GM10248 (cell line): ENCODE measurements at regions not wholly inside any gene's neighbourhood (a gene's known extent, or its start where the extent isn't known, plus 50 kb on each side); places are given as distances from the start of the nearest gene placed in this dataset.
"Not testable (repeated sequence)": the region's sequence is repeated elsewhere in the genome, so short reads cannot be mapped to it uniquely, and the experiment has no call there.

Source experiments
- CTCF ChIA-PET: fragments of 300-600 bp; sonication (Branson Sonifier 250); formaldehyde crosslinking; extraction: SDS; loops from one replicate; lab custom pipeline; 2021; ENCODE audit warnings: antibody characterized with exemption; lab: Yijun Ruan, JAX
- POLR2A ChIA-PET: fragments of 350-650 bp; sonication (Branson Sonifier 250); formaldehyde crosslinking; extraction: SDS; loops from one replicate; lab custom pipeline; 2020; ENCODE audit warnings: antibody characterized with exemption; lab: Yijun Ruan, JAX
- DNase-seq: peaks from one replicate; pipeline ENCODE4 v3.0.0; 2012; ENCODE audit errors: extremely low spot score
- CTCF ChIP-seq: IDR thresholded peaks from 2 replicates; pipeline ENCODE4 v1.5.1; 2012; ENCODE audit warnings: mild to moderate bottlenecking, low read depth; ENCODE audit errors: extremely low read depth, missing control alignments, control extremely low read depth

GRCh38 chr10:43844221-43844620 lies 195.5 kb upstream of the ZNF32 start:
- CTCF ChIA-PET: no interaction called here
- POLR2A ChIA-PET: no interaction called here
- DNase-seq: no peak

GRCh38 chr10:43843321-43844101 lies 194.8 kb upstream of the ZNF32 start:
- CTCF ChIA-PET: interaction anchor here (1.0 kb wide), 1 partner anchor 23 kb away, joined by 3 read pairs; no protein-coding TSS in a partner anchor
- no peak for DNase-seq
- no peak for TF ChIP-seq CTCF
- POLR2A ChIA-PET: no interaction called here

More at GRCh38 chr10:43844221-43844620, 195.5 kb upstream of the ZNF32 start:
- no peak for TF ChIP-seq CTCF

- CTCF ChIA-PET: no interaction called here
- no peak for TF ChIP-seq CTCF
- POLR2A ChIA-PET: no interaction called here
- no peak for DNase-seq
Measured at GRCh38 chr10:43842496-43842895, 193.8 kb upstream of the ZNF32 start.

GRCh38 chr10:43842072-43842471 lies 193.4 kb upstream of the ZNF32 start:
- POLR2A ChIA-PET: no interaction called here
- no peak for TF ChIP-seq CTCF
- DNase-seq: no peak
- CTCF ChIA-PET: no interaction called here

- ChIA-PET POLR2A (no interaction called here), CTCF (no interaction called here)
- DNase-seq: no peak
- TF ChIP-seq CTCF: no peak
Measured at GRCh38 chr10:43839973-43840372, 191.3 kb upstream of the ZNF32 start.

GRCh38 chr10:43834751-43835150 lies 186.1 kb upstream of the ZNF32 start:
- CTCF ChIA-PET, DNase-seq, POLR2A ChIA-PET: not testable (repeated sequence)

- no peak for TF ChIP-seq CTCF
- CTCF ChIA-PET: no interaction called here
- POLR2A ChIA-PET: no interaction called here
Measured at GRCh38 chr10:43827853-43828252, 179.2 kb upstream of the ZNF32 start.

More at GRCh38 chr10:43827853-43828252, 179.2 kb upstream of the ZNF32 start:
- no peak for DNase-seq
